Osteocyte (in vitro differentiated cells): ENCODE measurements at regions not wholly inside any gene's neighbourhood (a gene's known extent, or its start where the extent isn't known, plus 50 kb on each side); places are given as distances from the start of the nearest gene placed in this dataset.

Experiments
- DNase-seq: peaks from one replicate; pipeline ENCODE4 v3.0.0; 2021; ENCODE audit warnings: mixed read lengths; ENCODE audit not compliant: unreplicated experiment; ENCODE audit errors: extremely low spot score
- H3K27ac Mint-ChIP-seq: one replicate; pipeline ENCODE4 v1.8.0; 2021; ENCODE audit warnings: mild to moderate bottlenecking, mixed read lengths; ENCODE audit not compliant: unreplicated experiment
- H3K27me3 Mint-ChIP-seq: one replicate; pipeline ENCODE4 v1.8.0; 2021; ENCODE audit warnings: mixed read lengths; ENCODE audit not compliant: unreplicated experiment
- H3K36me3 Mint-ChIP-seq: one replicate; pipeline ENCODE4 v1.8.0; 2021; ENCODE audit warnings: mixed read lengths; ENCODE audit not compliant: unreplicated experiment
- H3K4me1 Mint-ChIP-seq: one replicate; pipeline ENCODE4 v1.8.0; 2021; ENCODE audit warnings: mixed read lengths; ENCODE audit not compliant: unreplicated experiment
- H3K4me3 Mint-ChIP-seq: one replicate; pipeline ENCODE4 v1.8.0; 2021; ENCODE audit warnings: mild to moderate bottlenecking, moderate library complexity, mixed read lengths; ENCODE audit not compliant: unreplicated experiment
- H3K9me3 Mint-ChIP-seq: one replicate; pipeline ENCODE4 v1.8.0; 2021; ENCODE audit warnings: mixed read lengths; ENCODE audit not compliant: unreplicated experiment
- TF ChIP-seq, protein P1 (sequence below): fragments of 200-600 bp; sonication (generic); IDR thresholded peaks from 2 replicates; pipeline ENCODE4 v1.5.0; 2021; ENCODE audit warnings: antibody characterized with exemption, mild to moderate bottlenecking, moderate library complexity

DNA sequence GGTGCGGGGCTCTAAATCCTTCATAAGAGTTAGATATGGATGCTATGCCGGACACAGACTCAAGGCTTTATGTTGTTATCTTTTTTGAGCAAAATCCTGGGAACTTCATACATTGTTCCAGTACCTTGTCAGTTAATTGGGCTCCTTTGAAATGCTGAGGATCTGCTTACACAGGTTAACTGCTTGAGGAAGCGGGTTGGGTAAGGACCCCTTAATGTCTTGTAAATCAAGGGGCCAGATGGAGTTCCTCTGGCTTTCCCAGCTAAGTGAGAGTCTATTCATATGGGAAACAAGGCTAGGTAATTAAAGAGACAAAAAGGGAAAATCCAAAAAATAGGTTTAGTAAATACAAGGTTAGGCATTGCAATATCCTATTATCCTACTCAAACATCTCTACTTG, 141.5 kb downstream of the OR2B2 start:
- DNase-seq = peak; percentile 6
- Mint-ChIP-seq H3K4me1 (peaks cover 3% of the 10 kb centered on the region), H3K9me3 (no peaks in the 10 kb centered on the region), H3K36me3 (no peaks in the 10 kb centered on the region), H3K4me3 (no peak overlapping the region), H3K27me3 (peaks cover 27% of the 10 kb centered on the region), H3K27ac (no peak overlapping the region)
- TF ChIP-seq, protein P1, sequence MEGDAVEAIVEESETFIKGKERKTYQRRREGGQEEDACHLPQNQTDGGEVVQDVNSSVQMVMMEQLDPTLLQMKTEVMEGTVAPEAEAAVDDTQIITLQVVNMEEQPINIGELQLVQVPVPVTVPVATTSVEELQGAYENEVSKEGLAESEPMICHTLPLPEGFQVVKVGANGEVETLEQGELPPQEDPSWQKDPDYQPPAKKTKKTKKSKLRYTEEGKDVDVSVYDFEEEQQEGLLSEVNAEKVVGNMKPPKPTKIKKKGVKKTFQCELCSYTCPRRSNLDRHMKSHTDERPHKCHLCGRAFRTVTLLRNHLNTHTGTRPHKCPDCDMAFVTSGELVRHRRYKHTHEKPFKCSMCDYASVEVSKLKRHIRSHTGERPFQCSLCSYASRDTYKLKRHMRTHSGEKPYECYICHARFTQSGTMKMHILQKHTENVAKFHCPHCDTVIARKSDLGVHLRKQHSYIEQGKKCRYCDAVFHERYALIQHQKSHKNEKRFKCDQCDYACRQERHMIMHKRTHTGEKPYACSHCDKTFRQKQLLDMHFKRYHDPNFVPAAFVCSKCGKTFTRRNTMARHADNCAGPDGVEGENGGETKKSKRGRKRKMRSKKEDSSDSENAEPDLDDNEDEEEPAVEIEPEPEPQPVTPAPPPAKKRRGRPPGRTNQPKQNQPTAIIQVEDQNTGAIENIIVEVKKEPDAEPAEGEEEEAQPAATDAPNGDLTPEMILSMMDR = no peak

DNA sequence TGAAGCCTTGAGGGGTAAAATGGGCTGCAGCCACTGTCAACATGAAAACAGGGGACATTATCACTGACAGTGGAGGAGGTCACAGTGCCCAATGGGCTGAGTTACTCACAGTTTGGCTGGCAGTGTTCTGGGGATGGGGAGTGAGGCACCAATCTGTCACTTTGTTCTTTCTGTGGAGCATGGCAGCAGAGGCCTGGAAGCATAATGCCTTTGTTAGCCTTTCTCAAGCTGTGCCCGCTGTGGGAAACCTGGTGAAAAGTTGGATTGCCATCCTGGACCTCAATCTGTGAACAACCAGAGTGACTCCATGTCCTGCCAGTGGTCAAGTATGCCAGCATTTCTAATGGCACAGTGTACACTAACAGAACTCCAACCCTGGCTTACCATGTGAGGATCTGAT, 143.6 kb downstream of the OR2B2 start:
- Mint-ChIP-seq H3K36me3 (no peaks in the 10 kb centered on the region), H3K4me1 (peaks cover 3% of the 10 kb centered on the region), H3K27ac (no peak overlapping the region), H3K9me3 (no peaks in the 10 kb centered on the region), H3K27me3 (peaks cover 28% of the 10 kb centered on the region), H3K4me3 (no peak overlapping the region)
- DNase-seq = peak; percentile 63
- TF ChIP-seq, protein P1 = no peak

DNA sequence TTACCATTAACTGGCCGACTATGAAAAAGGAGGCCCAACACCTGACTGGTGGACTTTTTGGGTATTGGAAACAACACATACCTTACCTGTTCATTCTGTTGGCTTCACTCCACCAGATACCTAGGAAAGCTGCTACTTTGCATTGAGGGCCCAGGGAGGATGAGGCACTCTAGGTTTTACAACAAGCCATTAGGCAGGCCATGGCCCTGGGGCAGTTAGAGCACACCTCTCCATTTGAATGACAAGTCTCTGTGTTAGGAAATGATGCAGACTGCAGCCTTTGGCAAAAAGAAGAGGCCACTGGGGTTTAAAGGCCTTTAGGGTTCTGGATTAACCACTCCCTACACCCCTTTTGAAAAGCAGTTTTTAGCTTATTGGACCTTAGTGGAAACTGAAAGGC, 144.3 kb downstream of the OR2B2 start:
- no peaks in the 10 kb centered on the region for H3K9me3 Mint-ChIP-seq
- H3K36me3 Mint-ChIP-seq = no peaks in the 10 kb centered on the region
- H3K27me3 Mint-ChIP-seq = peaks cover 28% of the 10 kb centered on the region

DNA sequence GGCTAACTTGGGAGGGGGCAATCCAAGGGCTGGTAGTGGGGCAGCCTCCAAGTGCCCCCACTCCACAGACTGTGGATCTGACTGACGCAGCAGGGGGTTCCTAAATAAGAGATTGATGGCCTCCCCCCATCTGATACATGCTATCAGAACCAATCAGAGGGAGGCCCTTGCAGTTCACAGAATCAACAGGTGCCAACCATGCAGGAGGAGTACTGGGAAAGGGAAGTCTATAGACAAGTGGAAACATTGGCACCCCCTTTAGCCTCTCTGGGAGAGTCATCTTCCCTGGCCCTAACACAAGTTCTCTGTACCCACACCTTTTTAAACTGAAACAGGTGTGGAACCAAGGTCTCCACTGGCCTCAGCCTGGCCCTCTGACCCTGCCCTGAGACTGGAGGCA, 145.8 kb downstream of the OR2B2 start:
- Mint-ChIP-seq H3K27ac (no peak overlapping the region), H3K27me3 (peaks cover 29% of the 10 kb centered on the region), H3K9me3 (no peaks in the 10 kb centered on the region), H3K4me3 (no peak overlapping the region), H3K36me3 (no peaks in the 10 kb centered on the region), H3K4me1 (no peaks in the 10 kb centered on the region)
- TF ChIP-seq, protein P1 = no peak
- DNase-seq = peak; percentile 59

More for the DNA sequence above, 144.3 kb downstream of the OR2B2 start:
- Mint-ChIP-seq H3K27ac (no peak overlapping the region), H3K4me3 (no peak overlapping the region), H3K4me1 (peaks cover 3% of the 10 kb centered on the region)
- TF ChIP-seq, protein P1 = no peak
- DNase-seq = peak; percentile 49

DNA sequence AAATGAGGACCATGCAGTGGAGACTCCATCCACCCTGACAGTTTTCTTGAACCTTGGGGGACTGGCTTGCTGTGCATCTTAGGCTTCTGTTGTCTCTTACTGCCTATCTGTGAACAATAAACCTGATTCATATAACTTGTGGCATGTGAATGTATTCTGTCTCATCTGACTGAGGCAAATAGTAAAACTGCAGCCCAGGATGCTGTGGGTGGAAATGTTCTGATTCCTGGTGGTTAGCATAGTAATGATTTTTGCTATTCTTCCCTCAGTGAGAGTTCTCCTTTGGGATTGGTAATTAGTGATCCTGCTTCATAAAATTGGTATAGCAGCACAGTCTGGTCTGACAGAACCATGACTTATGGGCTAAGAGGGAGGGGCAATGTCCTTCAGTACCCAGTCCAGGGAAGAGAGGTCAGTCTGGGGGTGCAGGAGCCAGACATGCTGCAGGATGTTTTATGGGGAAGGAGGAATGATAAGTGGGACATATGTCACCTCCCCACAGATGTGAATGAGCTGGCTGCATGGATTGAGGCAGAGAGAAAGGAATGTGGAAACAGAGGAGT, 147.1 kb downstream of the OR2B2 start:
- no peak overlapping the region for H3K27ac Mint-ChIP-seq
- no peak for DNase-seq
- H3K9me3 Mint-ChIP-seq = no peaks in the 10 kb centered on the region
- peaks cover 29% of the 10 kb centered on the region for H3K27me3 Mint-ChIP-seq
- TF ChIP-seq, protein P1 = no peak
- no peaks in the 10 kb centered on the region for H3K36me3 Mint-ChIP-seq
- no peak overlapping the region for H3K4me3 Mint-ChIP-seq
- no peaks in the 10 kb centered on the region for H3K4me1 Mint-ChIP-seq
